ENCODE measurements at regions not wholly inside any gene's neighbourhood (a gene's known extent, or its start where the extent isn't known, plus 50 kb on each side); places are given as distances from the start of the nearest gene placed in this dataset.

DNA sequence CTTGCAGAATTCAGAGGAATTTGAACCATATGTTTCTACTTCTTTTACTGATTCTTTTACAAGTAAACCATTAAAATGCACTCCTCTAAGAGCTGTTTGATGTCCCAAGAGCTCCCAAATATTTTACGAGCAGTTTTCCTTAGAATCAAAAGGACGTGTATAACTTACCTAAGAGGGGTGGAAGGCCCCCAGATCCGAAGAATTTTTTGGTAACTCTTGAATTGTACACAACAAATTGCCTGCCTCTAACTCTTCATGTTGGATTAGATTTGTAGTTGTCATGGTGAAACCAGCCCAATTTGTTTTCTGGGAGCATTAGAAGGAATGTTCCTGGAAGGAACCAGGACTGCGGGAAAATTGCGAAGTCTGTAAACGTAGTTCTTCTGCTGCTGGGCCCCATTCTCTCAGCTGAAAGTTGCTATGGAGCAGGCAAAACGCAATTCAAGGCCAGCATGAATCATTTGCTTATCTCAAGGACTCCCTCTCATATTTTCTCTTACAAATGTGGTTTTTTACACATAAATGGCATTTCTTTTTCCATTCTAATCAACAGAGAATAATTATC lies 124.8 kb upstream of the TMEM72 start:
- DNase-seq, result peak; percentile 56

DNA sequence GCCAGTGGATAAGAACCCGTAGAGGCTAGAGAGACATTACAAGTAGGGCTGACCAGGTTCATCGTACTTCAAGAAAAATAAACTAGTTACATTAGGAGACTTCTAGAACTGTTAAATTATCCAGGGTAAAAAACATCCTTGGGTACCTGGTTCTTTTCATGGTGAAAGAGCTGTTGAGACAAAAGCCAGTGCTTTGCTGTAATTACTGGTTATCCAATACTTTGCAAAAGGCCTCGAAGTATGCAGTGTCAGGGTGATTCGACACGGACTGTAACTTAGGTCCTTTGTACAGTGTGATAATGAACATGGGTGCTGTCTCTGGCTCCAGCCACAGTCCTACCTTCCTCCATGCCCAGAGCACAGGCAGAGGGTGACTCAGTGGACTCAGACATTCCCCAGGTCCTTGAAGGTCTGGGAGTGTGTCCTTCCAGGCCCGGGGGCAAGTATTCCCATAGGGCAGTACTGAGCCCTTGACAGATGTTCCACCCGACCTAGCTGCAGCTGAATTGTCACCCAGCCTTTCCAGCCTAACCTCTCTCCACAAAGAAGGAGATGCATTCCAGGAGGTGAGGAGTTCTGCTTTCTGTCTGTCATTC lies 123.6 kb upstream of the TMEM72 start:
- DNase-seq, result peak; percentile 20

- no peak for DNase-seq
Observed at GRCh38 chr10:44788147-44789129, 122.7 kb upstream of the TMEM72 start.

- peak; percentile 63 for DNase-seq
Observed at GRCh38 chr10:44792119-44792775, 118.9 kb upstream of the TMEM72 start.

DNA sequence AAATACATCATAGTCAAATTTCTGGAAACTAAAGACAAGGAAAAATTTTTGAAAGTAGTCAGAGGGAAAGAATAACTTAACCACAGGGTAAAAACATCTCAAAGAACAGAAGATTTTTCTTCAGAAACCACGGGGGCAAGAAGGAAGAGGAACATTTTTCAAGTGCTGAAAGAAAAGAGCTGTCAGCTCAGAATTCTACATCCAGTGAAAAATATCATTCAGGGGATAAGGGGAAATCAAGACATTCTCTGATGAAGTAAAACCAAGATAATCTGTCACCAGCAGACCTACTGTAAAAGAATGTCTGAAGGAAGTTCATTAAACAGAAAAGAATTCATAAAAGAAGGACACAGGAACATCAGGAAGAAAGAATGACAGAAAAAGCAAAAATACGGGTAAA lies 111.2 kb upstream of the TMEM72 start:
- DNase-seq, result no peak

DNA sequence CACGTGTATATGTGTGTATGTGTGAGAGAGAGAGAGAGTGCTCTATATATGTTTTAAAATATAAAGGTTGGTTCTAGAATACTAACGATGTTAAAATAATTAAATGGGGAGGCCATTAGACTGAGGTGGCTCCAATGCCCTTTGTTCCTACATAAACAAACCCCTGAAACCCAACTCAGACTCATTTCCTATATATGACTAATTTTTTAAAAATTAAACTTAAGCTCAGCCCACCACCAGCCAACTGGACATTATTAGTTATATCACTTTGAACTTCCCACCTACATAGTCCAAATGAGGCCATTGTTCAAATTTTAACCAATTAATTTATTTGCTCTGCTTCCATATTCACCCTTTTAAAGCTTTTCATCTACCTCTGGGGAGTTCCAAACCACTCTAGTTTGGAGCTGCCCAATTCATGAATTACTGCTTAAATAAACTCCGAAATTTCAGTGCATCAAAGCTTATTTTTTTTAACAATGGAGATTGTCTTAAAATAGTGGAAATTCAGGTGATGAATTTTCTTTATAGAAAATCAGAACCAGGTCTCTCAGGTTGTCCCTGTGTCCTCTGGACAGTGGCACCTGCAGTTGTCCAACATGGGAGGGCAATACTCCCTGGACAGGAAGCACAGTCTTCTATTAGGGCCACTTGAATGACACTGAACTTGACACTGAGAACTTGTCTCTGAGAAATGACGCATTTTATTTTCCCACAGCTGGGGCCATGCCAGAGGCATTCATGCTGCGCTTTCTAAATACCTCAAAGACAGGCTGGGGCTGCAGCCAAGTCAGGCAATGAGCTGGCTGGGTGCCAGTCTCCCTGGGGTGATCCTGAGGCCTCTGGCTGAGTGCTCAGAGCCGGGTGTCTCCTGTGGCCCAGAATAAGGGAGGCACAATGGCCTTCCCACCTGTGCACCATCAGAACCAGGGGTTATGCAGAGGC lies 109.5 kb upstream of the TMEM72 start:
- DNase-seq, result peak; percentile 81

DNA sequence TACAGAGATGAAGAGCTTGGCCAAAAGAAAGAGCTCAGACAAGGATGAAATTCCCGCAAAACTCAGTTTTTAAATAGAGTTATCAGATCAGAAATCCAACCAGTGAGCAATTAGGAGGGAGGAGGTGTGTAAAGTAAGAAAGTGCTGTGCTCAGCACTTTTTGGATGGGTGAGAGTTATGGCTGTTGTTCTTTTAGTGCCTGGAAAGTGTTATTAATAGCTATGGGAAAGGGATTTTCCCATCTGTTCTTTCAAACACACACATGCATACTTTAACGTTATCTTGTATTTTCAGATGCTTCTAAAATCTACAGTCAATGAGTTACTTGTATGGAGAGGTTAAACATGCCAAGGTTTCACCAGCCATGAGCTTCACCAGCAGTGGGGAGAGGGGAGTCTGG lies 107.3 kb upstream of the TMEM72 start:
- no peak for DNase-seq

DNA sequence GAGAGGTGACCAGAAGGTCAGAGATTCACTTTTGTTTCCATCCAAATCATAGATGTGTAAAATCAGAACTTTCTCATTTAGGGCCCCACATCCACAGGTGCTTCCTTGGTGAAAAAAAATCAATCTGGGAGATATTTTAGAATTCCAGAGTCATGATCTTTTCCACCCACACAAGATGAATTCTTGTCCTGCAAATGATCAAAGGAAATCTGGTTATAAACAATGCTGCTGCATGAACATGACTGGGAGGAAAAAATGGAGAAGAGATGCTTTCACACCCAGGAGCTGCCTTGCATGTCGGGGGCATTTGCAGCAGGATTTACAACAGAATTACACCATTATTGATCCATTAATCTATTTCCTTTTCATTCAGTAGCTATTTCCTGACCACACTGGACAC lies 106.5 kb upstream of the TMEM72 start:
- DNase-seq, result no peak

DNA sequence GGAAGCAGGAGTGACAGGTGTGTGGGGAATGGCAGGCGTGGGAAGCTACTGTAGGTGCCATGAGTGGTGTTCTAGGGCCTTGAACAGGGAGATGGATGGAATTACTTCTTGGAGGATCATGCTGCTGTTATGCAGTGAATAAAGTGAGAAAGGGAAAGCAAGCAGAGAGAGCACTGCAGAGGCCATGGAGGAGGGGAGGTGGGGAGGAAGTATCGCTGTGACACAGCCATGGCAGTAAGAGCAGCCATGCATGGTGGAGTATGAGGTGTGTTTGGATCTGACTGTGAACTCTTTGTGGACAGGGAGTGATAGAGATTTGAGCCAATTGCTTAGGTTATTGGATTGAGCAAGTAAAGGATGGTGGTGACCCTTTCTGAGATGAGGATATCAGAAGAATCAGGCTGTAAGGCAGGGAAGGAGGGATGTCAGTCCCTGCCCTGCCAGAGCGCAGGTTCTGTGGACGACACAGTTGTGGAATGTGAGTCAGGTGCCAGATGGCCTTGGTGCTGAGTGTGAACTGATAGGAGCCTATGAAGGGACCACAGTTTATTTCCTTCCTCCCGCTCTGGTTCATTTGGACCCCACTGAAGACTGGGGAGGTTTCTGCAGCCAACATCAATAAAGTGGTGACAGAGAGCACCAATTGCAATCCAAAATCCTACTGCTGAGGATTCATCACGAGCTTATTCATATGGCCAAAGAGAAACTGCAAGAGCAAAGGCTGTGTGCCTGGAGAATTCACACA lies 105.5 kb upstream of the TMEM72 start:
- no peak for DNase-seq

DNA sequence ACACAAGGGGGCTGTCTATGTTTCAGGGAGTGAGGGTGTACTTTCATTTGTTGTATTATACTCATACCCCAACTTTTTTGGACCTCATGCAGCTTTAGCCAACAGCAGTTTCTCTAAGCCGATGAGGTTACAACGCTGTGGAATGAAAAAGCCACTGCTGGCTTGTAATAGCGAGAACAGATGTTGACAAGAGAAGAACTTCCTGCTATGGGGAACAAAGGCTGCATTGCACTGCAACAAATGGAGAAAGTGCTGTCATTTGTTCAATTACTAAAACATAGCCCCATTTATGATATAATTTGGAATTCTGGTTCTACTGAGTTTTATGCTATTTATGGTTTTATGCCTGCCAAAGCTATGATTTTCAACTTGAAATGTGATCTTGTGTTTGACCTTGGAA lies 104.2 kb upstream of the TMEM72 start:
- peak; percentile 86 for DNase-seq

- DNase-seq, result no peak
Observed at GRCh38 chr10:44807451-44807850, 103.7 kb upstream of the TMEM72 start.

DNA sequence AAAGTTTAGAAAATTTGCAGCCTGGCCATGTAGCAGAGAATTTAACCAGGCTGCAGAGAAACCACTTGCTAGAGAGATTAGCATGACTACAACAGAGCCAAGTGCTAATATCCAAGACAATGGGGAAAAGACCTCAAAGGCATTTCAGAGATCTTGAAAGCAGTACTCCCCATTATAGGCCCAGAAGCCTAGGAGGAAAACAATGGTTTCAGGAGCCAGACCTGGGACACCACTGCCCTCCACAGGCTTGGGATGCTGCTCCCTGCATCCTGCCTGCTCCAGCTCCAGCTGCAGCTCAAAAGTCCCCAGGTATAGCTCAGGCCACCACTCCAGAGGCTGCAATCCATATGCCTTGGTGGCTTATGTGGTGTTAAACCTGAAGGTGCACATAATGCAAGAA lies 101.5 kb upstream of the TMEM72 start:
- DNase-seq, result no peak

- no peak for DNase-seq
Observed at GRCh38 chr10:44811072-44811471, 100.1 kb upstream of the TMEM72 start.

- no peak for DNase-seq
Observed at GRCh38 chr10:44813201-44813600, 97.9 kb upstream of the TMEM72 start.

- DNase-seq, result no peak
Observed at GRCh38 chr10:44814929-44815328, 96.2 kb upstream of the TMEM72 start.

DNA sequence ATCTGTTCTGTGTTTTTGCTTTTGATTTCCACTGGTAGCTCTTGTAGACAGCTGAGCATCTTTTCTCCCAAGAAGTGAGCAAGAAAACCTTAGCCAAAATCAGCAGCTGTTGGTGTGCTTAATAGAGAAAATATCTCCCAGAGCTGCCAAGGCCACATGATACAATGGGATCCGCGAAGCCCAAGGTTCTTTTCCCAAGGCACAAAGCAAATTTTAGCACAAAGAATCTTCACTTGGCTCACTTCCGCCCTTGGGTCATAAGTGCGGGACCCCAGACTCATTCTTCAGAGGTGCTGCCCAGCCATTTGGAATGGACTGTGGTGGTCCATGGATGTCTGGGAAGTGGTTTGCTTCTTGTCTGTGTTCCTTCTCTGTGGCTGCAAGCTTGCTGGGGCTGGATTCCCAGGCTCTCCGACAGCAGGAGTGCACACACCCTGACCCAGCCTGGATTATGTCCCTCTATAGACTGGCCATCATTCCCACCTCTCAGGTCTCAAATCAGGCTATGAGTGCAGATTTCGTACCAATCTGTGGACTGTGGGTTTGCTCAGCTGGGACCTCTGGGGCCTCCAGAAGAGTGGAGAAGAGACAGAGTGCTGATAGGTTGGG lies 93.0 kb upstream of the TMEM72 start:
- peak; percentile 94 for DNase-seq

DNA sequence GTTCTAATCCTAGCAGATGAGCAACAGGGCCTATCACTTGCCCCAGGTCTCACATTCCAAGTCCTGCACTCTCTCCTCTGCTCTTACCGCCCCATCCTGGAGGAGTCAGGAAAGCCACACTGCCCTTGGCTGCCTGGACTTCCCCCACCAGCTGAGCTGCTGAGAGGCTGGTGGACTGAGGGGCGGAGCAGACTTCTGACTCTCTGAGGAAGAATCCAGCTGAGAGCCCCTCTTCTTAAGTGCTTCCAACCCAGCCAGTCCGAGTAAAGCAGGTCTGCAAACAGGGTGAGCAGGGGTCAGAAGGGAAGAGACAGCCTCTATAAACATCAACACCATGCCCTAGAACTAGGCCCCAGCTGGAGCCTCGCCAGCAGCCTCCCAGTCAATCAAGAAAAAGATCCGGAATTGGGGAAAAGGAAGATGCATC lies 92.4 kb upstream of the TMEM72 start:
- DNase-seq, result peak; percentile 78

DNA sequence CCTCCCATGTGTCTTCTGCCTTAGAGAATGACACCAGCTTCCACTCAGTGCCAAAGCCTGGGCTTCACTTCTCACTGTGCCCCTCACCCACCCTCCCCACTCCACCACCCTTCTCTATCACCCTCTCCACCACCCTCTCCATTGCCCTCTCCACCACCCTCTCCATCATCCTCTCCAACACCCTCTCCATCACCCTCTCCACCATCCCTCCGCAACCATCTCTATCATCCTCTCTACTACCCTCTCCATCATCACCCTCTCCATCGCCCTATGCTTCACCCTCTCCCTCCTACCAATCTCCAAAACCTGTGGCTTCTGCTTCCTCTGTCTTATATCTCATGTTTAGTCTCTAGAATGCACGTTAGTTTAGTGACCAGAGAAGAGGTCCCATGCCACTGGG lies 91.0 kb upstream of the TMEM72 start:
- no peak for DNase-seq

DNA sequence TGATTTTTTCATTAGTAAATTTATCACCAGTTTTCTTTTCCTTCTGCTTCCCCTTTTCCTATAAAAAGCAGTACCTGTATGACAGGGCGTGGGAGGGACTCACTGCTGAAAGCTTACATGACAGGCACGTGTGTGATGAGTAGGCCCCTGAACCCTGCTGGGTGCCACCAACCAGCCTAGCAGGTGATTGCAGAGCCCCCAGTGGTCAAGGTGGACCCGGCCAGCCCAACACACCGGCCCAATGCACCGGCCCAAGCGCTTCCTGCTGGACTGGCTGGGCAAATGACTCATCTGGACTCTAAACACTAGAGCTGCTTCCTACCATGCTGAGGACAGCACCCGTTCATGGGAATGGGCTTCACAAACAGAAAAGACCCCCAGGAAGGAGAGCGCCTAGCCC lies 89.8 kb upstream of the TMEM72 start:
- no peak for DNase-seq

GRCh38 chr10:44822349-44822748 lies 88.8 kb upstream of the TMEM72 start:
- no peak for DNase-seq

DNA sequence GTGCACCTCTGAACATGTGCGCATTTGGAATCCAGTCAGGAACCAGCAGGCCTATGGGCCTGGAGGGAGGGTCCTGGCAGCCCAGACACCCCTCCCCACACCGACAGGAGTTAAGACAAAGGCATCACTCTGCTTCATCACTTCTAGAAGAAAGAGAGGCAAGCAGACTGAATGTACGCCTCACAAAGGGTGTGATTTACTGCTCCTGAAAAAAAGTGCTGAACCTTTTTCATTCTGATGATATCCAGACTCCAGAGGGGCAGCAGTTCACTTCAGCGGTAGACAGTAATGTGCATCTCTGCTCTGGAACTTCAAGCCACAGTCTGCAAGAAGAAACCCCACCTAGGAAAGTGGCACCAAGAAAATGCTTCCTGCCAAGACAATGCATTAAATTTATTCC lies 88.2 kb upstream of the TMEM72 start:
- no peak for DNase-seq
